Esophagus muscularis mucosa (tissue), 4 donors: ENCODE measurements at regions not wholly inside any gene's neighbourhood (a gene's known extent, or its start where the extent isn't known, plus 50 kb on each side); places are given as distances from the start of the nearest gene placed in this dataset.

Experiments used
- EP300 ChIP-seq: sonication (generic); formaldehyde crosslinking; IDR thresholded peaks from one replicate; pipeline ENCODE4 v1.6.1; 2017; ENCODE audit warnings: antibody characterized with exemption
- POLR2A ChIP-seq: fragments of 450-650 bp; IDR thresholded peaks from one replicate; pipeline ENCODE4 v1.6.1; 2017; ENCODE audit warnings: antibody characterized with exemption, moderate library complexity, mild to moderate bottlenecking, low read depth
- POLR2AphosphoS5 ChIP-seq, 2 donors: sonication (generic); formaldehyde crosslinking; IDR thresholded peaks; one replicate each; pipeline ENCODE4 v1.6.1; 2017; ENCODE audit warnings: antibody characterized with exemption in 2 of 2
- TF ChIP-seq, protein P1 (sequence below), 3 experiments: fragments of 200-600 bp in 2 of 3; fragments of 450-650 bp in 1 of 3; sonication (generic) in 2 of 3; IDR thresholded peaks; one replicate each; pipeline ENCODE4 v1.5.1; 2017 to 2019; ENCODE audit warnings: antibody characterized with exemption in 3 of 3, mild to moderate bottlenecking in 2 of 3, moderate library complexity in 1 of 3

GRCh38 chr5:116709082-116709481, 134.5 kb upstream of the SEMA6A start:
- no peak for TF ChIP-seq POLR2AphosphoS5 (IDR thresholded peaks at IDR 0.05)
- TF ChIP-seq, protein P1, sequence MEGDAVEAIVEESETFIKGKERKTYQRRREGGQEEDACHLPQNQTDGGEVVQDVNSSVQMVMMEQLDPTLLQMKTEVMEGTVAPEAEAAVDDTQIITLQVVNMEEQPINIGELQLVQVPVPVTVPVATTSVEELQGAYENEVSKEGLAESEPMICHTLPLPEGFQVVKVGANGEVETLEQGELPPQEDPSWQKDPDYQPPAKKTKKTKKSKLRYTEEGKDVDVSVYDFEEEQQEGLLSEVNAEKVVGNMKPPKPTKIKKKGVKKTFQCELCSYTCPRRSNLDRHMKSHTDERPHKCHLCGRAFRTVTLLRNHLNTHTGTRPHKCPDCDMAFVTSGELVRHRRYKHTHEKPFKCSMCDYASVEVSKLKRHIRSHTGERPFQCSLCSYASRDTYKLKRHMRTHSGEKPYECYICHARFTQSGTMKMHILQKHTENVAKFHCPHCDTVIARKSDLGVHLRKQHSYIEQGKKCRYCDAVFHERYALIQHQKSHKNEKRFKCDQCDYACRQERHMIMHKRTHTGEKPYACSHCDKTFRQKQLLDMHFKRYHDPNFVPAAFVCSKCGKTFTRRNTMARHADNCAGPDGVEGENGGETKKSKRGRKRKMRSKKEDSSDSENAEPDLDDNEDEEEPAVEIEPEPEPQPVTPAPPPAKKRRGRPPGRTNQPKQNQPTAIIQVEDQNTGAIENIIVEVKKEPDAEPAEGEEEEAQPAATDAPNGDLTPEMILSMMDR (IDR thresholded peaks at IDR 0.05) = no peak
- no peak for TF ChIP-seq POLR2A
- TF ChIP-seq EP300 = no peak
